GM19239 (cell line): ENCODE measurements at regions not wholly inside any gene's neighbourhood (a gene's known extent, or its start where the extent isn't known, plus 50 kb on each side); places are given as distances from the start of the nearest gene placed in this dataset.

Experiments
- DNase-seq: peaks from one replicate; pipeline ENCODE4 v3.0.0; 2011; ENCODE audit warnings: low spot score; ENCODE audit not compliant: insufficient read length
- FAIRE-seq: peaks from 2 replicates; lab custom pipeline; 2011; peaks lifted over from hg19 to GRCh38; lab: Jason Lieb, UNC

DNA sequence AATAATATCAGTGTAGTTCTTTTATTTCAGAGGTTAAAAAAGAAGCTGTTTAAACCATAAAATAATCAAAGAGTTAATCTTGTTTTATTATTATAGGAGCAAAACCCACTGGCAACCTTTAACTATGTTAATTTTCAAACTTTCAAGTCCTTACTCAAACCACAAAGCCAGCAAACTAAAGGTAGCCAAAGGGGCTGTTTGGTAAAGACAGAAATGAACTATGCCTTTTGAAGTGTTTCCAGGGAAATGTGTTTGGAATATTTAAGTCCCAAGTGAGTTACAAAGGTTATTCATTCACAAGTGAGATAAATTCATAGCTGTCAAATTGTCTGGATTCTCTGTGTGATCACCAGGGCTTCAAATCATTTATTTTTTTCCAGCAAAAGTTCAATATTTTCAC is 264.7 kb downstream of the MZT1 start:
- FAIRE-seq, result no peak
- no peak for DNase-seq

GRCh38 chr13:72462166-72462565 is 265.3 kb downstream of the MZT1 start:
- DNase-seq (no peak), FAIRE-seq (no peak)

DNA sequence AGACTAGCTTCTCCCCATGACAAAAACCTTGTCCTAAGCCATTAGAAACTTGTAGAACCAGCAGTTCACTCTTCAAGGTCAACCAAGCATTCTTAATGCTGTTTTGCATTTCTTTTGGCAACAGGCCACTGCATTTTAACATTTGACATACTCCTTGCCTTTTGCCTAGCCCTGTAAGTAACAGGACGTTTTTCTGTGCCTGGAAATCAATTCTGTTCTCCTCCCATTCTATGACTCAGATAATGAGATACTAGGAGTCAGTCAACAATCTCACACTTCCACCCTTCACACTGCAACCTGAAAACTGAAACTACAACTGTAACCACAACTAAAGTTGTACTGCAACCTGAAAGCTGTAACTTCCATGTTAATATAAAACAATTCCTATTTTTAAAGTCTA is 268.7 kb downstream of the MZT1 start:
- no peak for FAIRE-seq
- DNase-seq, result no peak

DNA sequence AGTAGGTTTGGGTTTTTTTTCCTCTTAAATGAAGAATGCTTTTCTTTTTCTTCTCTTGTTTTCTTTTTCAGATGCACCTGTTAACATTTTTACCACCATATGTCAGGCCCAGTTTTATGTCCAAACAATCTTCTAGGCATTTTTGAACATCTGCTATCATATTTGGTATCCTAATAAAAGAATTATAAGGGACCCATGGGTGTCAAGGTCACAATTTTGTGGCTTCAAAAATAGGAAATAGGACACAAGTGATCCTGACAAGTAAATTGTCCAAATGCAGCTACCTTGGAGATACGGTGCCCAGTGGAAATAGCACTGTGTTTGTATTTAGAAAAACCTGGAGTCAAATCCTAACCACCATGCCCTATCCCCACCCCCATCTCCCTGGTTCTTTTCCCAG is 270.3 kb downstream of the MZT1 start:
- DNase-seq (no peak), FAIRE-seq (no peak)

DNA sequence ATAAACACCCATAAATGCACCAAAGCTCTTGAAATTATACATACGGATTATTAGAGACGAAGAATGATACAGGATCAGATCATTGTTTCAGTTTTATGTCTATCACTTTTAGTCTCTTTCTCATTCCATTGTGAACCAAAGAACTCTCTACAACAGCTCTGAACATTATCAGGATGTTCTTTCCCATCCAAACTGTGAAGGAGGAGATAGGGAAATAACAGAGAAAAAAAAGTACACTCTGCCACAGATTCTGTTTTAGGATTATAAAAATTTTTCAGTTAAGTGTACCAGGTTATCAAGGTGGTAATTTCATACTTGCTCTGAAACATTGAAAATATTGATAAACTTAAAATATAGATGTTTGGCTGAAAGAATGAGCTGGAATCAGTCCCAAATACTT is 270.9 kb downstream of the MZT1 start:
- FAIRE-seq, result no peak
- no peak for DNase-seq

- DNase-seq (no peak), FAIRE-seq (no peak)
These were observed 274.3 kb downstream of the MZT1 start for GRCh38 chr13:72453161-72453560.

DNA sequence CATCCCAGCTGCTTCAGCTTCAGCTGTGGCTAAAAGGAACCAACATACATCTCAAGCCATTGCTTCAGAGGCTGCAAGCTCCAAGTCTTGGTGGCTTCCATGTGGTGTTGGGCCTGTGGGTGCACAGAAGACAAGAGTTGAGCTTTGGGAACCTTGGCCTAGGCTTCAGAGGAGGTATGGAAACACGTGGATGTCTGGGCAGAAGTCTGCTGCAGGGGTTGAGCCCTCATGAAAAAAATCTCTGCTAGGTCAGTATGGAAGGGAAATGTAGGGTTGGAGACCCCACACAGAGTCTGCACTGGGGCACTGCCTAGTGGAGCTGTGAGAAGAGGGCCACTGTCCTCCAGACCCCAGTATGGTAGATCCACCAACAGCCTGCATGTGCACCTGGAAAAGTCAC is 279.3 kb downstream of the MZT1 start:
- FAIRE-seq, result no peak
- no peak for DNase-seq

GRCh38 chr13:72444999-72445398 is 282.4 kb downstream of the MZT1 start:
- DNase-seq (no peak), FAIRE-seq (no peak)

DNA sequence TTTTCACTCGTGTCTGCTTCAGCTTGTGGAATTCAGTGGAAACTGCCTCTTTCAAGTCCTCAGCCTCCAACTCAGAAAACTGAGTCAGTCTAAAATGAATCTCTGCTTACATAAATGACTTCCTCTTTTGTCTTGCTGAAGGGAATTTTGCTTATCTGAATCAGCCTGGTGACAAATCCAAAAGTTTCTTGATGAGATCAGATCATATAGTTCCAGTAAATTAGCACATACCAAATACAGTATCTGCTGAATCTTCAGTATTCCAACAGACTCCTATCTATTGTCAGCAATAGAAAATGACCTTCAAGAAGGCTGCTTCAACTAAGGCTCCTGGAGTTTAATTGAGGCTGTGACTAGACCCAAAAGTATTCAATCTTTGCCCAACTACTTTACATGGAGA is 290.0 kb downstream of the MZT1 start:
- DNase-seq (no peak), FAIRE-seq (no peak)

GRCh38 chr13:72435251-72435650 is 292.2 kb downstream of the MZT1 start:
- FAIRE-seq (no peak), DNase-seq (no peak)

DNA sequence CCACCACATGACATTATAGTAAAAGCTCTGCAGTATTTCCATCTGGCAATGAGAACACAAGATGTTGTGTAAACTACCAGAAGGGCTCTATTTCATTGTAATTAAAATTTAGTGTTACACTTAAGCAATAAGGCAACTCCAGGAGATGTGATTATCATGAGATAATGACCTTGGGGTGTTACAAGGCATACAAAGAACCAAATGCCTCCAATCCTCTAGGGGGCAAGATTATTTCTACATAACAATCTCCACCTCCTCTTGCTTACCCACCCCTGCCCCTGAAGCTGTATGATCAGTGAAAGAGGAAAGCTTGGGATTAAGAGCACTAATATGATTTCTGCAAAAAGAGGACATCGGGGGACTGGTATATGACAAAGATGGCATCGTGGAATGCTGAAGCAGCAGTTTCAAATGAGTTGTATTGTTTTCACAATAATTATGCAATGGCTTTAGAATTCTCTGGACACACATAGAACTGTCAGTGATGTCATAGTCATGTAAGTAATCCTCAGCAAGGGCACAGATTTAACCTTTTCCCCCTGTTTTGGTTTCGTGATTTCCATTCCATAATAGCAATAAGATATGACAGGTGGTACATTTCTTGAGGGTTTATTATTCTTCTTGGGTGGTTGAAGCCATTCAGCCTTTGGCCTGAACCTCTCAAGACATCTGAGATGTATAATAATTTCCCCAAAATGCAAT is 295.3 kb downstream of the MZT1 start:
- FAIRE-seq (no peak), DNase-seq (no peak)

DNA sequence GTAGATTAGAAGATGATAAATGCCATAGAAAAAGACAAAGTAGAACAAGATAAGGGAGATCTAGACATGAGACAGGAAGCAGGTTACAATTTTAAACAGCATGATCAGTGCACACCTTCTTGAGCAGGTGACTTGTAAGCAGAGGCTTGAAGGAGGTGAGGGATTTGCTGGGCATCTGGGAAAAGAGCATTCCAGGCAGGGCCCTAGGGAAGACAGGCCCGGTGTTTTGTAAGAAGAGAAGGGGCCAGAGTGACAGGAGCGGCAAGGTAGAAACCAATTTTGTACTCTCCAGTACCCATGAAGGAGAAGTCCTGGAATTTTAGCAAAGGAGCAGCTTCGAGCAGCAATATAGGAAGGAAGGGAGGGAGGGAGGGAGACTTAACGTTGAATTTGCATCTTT is 296.5 kb downstream of the MZT1 start:
- FAIRE-seq, result no peak
- DNase-seq, result no peak

DNA sequence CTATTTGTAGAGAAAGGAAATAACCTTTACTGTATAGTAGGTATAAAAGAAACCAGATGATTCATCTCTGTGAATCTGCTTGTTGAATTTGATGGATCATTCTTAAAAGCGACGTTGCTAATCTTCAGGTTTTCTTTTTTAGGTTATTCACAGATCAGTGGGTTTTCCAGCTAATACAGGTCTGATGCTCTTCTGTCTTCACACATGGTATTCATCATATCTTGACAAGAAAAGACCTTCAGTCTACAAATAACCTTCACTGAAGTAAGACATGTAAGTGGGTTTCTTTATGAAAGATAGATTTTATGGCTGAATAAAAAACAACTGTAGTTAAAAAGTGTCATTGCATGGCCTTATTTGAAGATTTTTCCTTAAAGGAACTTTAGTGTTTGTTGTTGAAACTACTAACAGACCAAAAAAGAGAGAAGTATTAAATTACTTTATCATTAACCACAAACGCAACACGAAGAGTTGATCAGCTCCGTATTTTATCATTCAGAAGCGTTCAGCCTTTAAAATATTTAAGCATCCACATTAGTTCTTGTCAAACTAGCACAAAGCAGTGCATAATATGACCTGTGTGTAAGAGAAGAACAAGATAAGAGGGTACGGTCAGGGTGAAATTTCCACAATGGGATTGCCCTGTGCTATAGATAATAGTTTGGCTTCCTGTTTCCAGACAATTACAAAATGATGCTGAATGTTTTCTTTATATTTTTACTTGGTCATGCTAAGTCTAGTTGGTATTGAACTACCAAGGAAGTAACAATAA is 299.5 kb downstream of the MZT1 start:
- no peak for FAIRE-seq
- no peak for DNase-seq

DNA sequence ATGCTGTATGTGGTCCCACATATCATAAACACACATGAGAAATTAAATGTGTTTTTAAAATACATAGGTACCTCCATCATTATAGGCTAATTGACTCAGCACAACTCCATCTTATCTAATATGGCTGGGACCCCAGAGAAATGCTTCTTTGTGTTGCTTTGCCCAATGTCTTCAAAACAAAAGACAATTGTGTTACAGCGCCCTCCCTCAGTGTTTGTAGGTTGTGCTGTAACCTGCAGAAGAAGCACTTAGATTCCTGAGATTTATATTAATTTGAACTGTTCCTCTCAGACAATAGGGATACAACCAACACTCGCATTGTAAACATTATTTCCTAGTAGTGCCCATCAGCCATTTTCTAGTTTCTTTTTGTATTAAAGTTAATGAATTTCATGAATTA is 303.4 kb downstream of the MZT1 start:
- DNase-seq (no peak), FAIRE-seq (no peak)

GRCh38 chr13:72415817-72416216 is 311.6 kb downstream of the MZT1 start:
- FAIRE-seq, result peak; percentile 4
- DNase-seq, result no peak

DNA sequence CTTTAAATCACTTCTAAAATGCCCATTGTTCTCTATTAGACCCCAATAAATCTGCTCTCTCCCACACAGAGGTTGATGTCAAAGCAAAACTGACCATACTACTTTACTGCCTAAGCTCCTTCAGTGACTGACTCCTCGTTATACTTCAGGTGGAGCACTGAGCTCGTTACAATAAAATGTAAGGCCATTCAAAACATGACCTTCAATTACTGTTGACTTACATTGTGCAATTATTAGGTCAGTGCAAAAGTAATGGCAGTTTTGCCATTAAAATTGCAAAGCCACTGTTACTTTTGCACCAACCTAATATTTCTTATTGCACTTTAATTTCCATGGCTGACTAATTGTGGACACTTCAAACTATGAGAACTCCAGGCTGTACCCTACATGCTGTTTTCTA is 314.9 kb downstream of the MZT1 start:
- FAIRE-seq, result no peak
- no peak for DNase-seq

- FAIRE-seq (no peak), DNase-seq (no peak)
These were observed 322.0 kb downstream of the MZT1 start for GRCh38 chr13:72405441-72405840.

GRCh38 chr13:72403396-72404010 is 323.9 kb downstream of the MZT1 start:
- FAIRE-seq (no peak), DNase-seq (no peak)

DNA sequence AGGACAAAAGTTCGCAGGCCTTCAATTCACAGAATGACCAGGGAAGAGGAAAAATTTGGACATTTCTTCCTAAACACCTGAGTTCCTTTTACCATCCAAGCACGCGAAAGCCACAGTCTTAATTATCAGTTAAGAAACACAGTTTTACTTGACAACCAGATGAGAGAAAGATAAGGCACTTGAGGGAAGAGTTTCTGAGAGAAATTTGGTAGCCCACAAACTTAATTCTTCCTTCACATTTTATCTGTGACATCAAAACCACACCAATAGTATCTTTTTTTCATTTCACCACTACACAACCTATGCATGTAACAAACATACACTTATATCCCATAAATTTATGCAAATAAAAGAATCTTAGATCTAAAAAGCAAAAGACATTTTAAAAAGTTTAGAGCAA is 326.6 kb downstream of the MZT1 start:
- FAIRE-seq (no peak), DNase-seq (no peak)

- no peak for DNase-seq
- no peak for FAIRE-seq
These were observed 328.1 kb downstream of the MZT1 start for GRCh38 chr13:72399351-72399750.

DNA sequence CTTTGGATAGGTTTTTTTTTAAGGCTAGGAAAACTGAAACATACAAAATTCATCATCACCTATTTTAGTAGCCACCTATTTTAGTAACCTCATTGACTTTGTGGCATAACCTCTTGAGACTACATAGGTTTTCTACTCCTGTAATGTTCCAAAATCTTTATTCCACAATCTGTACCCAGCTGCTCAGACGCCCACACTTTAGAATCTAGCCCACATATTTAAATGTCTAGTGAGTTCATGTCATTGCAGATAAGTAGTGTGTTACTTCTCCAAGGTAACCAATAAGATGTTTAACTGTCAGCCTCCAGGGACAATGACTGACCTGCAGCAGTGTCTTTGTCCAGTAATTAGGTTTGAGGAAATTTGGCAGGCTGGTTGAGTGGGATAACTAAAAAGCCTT is 330.2 kb downstream of the MZT1 start:
- DNase-seq, result no peak
- FAIRE-seq, result no peak

- FAIRE-seq, result no peak
These were observed 336.5 kb downstream of the MZT1 start for GRCh38 chr13:72390909-72391308.

More at GRCh38 chr13:72390909-72391308, 336.5 kb downstream of the MZT1 start:
- DNase-seq, result no peak
